Stimulated activated CD4-positive, alpha-beta T cell treated with anti-CD3 and anti-CD28 coated beads, TNF-alpha, amount 100 ng/mL, for 4 hours (primary cell): ENCODE measurements at regions not wholly inside any gene's neighbourhood (a gene's known extent, or its start where the extent isn't known, plus 50 kb on each side); places are given as distances from the start of the nearest gene placed in this dataset.

Experiments used
- DNase-seq, 3 experiments: peaks; one replicate each; pipeline ENCODE4 v3.0.0-alpha.2; 2020; ENCODE audit warnings: low read depth in 3 of 3

GRCh38 chr18:47545613-47546012 is 294.2 kb upstream of the SKOR2 start:
- no peak for DNase-seq

DNA sequence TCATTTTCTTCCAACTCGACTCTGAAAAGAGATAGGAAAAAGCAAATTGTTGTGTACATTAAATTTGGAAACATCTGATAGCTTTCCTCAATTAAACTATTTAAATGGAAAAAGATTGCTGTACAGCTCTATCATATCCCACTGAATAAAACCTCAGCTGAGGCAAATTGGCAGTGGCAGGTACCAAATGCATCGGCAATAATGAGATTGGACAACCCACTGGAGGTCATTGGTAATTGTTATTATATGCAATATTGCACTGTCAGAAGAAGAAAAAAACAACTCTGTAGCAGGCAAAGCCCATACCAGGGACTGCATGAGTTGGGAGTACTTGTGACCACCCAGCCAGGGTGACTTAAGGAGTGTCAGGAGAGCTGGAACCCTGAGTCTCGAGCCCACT is 291.6 kb upstream of the SKOR2 start:
- no peak for DNase-seq

GRCh38 chr18:47542551-47542950 is 291.1 kb upstream of the SKOR2 start:
- no peak for DNase-seq

- DNase-seq = no peak
Observed at GRCh38 chr18:47531717-47532116, 280.3 kb upstream of the SKOR2 start.

DNA sequence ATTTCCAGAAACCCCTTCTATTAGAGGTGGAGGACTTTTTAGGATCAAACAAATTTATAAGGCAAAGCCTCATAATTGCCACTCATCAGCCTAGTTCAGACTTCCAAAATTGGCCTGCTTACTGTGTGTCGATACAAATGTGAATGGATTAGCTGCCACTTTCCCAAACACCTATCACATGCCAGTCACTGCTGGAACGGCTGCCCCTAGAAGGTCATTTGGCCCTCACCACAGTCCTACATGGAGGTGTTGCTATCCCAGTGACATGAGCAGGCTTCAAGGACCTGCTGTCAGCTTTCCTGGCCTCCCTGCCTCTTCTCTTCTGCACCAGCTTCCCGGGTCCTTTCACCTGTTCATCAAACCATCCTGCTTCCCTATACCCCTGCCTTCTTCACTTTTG is 279.2 kb upstream of the SKOR2 start:
- DNase-seq = no peak

- DNase-seq = no peak
Observed at GRCh38 chr18:47528343-47528742, 276.9 kb upstream of the SKOR2 start.

DNA sequence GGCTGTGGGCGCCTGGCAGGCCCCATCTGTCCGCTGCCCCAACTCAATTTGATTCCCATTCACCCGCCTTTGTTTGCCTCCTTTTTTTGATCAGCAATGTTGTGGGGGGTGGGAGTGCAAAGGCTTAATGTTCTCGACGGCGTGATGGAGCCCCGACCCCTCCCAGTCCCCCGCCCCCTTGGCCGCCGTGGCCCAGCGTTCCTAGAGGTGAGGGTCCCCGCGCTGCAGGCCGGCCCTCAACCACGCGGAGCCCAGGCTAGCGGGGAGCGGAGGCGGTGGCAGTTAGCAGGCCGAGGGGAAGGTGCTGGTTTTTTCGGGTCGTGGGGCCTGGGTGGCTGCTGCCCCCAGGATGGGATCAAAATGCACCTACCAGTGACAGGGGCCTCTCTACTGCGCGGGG is 274.7 kb upstream of the SKOR2 start:
- DNase-seq = no peak

GRCh38 chr18:47522359-47522758 is 270.9 kb upstream of the SKOR2 start:
- DNase-seq = no peak

DNA sequence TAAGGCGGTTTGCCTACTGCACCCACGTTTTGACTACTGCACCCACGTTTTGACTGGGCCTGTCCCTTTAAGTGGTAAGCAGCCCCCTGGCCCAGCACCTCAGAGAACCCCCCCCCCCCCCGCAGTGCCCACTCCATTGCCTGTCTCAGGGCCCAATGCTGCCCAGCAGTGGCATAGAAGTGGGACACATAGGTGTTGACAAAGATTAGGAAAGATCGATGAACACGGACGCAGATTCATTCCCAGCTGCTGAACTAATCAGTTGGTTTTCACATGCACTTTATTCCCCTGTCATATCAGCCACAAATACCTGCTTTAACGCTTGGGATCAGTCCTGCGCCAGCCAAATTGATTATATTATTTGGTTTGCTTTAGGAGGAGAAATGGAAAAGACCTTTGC is 268.8 kb upstream of the SKOR2 start:
- DNase-seq = no peak

- DNase-seq = no peak
Observed at GRCh38 chr18:47519706-47520105, 268.2 kb upstream of the SKOR2 start.

DNA sequence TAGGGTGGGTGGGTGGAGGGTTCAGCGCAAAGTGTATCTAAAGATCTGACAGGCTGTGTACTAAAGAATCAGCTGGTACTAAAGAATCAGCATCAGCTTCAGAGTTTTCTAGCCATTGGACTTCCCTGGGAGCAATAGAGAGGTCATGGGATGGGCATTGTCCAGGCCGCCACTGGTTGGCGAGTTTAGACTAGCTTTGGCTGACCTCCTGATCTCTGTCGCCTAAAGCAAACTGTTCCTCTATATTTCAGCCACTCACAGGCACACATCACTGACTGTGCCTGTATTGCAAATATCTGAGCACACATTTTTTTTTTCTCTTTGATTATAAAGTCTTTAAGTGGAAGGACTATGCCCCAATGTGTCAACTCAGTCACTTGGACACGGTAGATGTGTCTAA is 267.8 kb upstream of the SKOR2 start:
- DNase-seq = no peak

- DNase-seq = no peak
Observed at GRCh38 chr18:47513614-47514013, 262.2 kb upstream of the SKOR2 start.

- no peak for DNase-seq
Observed at GRCh38 chr18:47512726-47513435, 261.4 kb upstream of the SKOR2 start.

- DNase-seq = no peak
Observed at GRCh38 chr18:47512056-47512455, 260.6 kb upstream of the SKOR2 start.

GRCh38 chr18:47510831-47511230 is 259.4 kb upstream of the SKOR2 start:
- no peak for DNase-seq

DNA sequence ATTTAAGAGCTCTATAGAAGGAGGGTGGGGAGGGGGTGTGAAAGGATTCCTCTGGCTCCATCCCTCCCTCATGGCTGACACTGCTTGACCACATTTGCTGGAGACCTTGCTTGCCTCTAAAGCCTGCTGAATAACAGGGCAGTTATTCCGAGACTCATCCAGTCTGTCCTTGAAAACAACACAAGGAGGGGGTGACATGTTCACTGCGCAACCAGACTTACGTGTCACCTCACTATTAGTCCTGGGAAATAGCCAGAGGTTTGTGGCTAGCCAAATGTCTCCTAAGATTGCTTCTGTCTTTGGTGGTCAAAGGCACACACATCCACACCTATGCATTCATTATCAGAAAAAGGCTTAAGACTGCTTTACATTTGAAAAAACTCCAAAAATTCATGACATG is 256.2 kb upstream of the SKOR2 start:
- no peak for DNase-seq

DNA sequence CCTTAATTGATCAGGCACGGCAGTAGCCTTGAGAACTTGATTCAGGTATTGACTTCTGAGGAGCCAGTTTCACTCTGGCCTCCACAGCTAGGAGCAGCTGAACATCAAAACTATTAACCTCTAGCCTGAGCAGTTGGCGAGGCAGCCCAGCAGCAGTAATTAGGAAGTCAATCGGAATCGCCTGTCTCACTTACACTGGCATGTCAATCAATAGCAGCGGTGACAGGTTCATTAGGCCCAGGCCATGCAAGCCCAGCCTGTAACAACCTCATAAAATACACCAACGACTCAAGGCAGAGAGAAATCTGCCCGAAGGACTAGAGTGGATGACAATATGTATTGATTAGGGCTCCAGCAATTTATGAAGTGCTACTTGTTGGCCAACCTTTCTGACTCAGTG is 255.4 kb upstream of the SKOR2 start:
- DNase-seq = no peak

- no peak for DNase-seq
Observed at GRCh38 chr18:47501946-47502345, 250.5 kb upstream of the SKOR2 start.

DNA sequence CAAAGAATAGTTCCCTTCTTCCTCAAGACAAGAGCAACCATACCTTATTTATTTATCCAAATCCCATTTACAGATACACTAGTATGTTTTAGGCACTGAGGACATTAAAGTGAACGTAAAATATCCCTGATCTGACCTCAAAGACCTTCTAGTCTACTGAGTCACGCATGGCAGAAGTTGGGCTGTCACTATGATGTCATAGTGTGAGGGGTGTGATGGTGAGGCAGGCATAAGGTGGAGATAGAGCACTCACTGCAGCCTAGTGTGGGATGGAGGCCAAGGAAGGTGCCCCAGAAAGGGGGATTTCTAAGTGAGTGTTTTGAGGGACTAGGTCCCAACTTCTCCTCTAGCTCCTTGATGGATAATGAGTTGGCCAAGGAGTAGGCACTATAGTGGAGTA is 249.5 kb upstream of the SKOR2 start:
- no peak for DNase-seq

- no peak for DNase-seq
Observed at GRCh38 chr18:47492691-47493090, 241.2 kb upstream of the SKOR2 start.

GRCh38 chr18:47490882-47491281 is 239.4 kb upstream of the SKOR2 start:
- DNase-seq = no peak

DNA sequence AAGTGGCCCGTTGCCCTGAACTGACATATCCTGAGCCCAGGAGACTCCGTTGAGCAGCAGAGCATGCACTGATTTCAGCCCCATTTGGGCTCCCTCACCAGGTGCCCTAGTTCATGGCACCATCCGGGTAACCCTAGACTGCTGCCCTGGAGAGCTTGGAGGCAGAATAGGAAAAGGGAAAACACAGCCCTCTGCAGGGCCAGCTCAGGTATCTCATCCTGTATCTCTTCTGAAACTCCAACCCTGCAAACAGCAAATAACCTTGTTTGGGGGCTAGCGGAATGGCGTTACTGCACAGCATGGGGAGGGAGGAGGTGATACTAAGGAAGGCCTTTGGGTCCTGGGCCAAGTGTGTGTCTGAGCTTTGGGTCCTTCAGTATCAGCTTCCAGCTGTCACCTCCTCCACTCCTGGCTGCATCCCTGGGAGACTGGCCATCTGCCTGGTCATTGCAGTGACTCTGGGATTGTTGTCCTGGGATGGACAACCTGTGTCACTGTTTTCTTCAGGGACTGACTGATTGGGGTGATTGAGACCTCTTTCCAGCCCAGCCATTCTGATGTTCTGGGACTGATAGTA is 233.8 kb upstream of the SKOR2 start:
- DNase-seq = no peak

DNA sequence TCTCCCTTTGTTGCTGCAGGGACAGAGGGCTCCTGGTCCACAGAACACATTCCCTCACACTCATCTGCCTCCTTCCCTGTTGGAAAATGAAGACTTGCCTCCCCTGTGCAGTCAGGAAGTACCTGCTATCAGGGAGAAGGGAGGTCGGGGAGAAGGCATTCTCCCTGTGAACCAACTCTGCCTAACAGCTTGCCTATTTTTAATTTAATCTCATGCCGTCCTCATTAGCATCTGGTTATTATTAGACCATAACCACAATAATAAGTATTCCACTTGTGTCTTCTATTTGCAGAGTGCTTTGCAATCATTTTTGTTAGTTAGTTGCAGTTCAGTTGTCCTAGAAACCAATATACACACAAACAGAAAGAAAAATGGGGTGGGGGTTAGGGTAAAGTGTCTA is 232.6 kb upstream of the SKOR2 start:
- no peak for DNase-seq

GRCh38 chr18:47480166-47480565 is 228.7 kb upstream of the SKOR2 start:
- no peak for DNase-seq
